GM20000 (cell line): ENCODE measurements at regions not wholly inside any gene's neighbourhood (a gene's known extent, or its start where the extent isn't known, plus 50 kb on each side); places are given as distances from the start of the nearest gene placed in this dataset.

Experiments
- DNase-seq: peaks from one replicate; pipeline ENCODE4 v3.0.0; 2012; ENCODE audit warnings: low spot score
- CTCF ChIP-seq: IDR thresholded peaks from 2 replicates; pipeline ENCODE4 v1.5.1; 2012; ENCODE audit warnings: mild to moderate bottlenecking, control low read depth; ENCODE audit errors: extremely low read depth, missing control alignments

- no peak for DNase-seq
- no peak for TF ChIP-seq CTCF
Observed at GRCh38 chr7:16129431-16130110, 291.8 kb downstream of the CRPPA start.

DNA sequence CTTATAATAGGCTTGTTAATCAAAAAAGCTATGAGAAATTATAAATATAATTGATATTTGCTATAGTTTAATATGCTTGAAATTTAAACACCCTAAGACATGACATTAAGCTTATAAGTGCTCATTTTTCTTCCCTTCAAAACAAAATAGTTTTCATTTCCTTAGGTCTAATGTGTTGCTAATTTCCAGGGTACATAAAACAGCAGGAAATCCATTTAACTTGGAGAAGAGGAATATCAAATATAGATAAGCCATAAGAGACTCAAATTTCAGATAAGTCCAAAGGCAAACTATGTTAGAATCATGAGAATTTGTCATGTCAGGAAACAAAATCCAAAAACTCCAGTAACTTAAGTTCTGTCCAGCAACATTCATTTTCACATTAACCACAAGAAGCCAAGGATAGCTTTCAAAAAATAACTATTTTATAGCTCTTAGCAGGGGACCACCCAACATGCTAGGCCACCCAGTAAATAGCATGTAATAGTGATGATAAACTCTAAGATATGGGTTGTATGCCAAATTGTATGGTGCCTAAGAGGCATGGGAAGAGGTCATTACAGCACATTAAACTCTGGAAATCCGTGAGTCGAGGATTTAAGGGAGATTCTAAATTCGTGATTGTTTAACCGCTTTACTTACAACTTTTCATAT lies 298.1 kb downstream of the CRPPA start:
- no peak for TF ChIP-seq CTCF
- DNase-seq, result no peak

DNA sequence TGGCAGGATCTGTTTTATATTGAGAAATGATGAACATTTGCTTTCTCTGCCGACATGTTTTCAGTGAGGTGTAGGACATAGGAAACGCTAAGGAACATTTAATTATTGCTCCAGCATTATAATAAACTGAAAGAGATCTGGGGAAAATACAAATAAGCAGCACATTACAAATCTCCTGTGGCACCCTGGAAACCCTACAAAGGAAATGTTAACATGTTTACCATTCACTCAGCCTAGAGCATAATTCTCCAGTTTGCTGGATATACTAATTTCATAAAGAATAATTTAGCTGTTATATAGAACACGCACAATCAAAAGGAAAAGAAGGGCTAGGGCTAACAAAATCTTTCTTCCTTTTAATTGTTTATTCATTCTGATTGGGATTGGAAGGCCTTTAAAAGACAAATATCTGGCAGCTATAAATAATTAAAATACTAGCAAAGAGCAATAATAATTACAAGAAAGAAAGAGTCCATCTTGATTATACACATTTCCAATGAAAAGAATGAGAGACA lies 299.4 kb downstream of the CRPPA start:
- DNase-seq, result no peak
- no peak for TF ChIP-seq CTCF

GRCh38 chr7:16115374-16115773 lies 306.0 kb downstream of the CRPPA start:
- no peak for TF ChIP-seq CTCF
- no peak for DNase-seq

DNA sequence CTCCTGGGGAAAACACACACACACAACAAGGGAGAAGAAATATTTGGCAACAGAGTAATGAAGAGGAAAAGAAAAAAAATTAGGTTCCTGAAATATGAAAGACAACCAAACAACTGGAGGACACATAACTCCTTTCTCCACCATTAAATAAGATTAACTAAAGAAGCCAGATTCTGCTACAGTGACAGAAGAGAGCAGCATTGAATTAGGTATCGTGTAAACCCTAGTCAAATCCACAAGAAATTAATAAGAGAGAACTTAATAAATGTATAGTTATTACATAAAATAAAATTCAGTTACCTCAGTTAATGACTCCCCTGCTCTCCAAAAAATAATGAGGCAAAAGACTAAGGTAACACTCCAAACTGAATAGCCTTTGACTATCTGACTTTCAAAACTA lies 306.7 kb downstream of the CRPPA start:
- TF ChIP-seq CTCF, result no peak

GRCh38 chr7:16114071-16114470 lies 307.3 kb downstream of the CRPPA start:
- no peak for DNase-seq
- no peak for TF ChIP-seq CTCF

More for the DNA sequence above, 306.7 kb downstream of the CRPPA start:
- no peak for DNase-seq

DNA sequence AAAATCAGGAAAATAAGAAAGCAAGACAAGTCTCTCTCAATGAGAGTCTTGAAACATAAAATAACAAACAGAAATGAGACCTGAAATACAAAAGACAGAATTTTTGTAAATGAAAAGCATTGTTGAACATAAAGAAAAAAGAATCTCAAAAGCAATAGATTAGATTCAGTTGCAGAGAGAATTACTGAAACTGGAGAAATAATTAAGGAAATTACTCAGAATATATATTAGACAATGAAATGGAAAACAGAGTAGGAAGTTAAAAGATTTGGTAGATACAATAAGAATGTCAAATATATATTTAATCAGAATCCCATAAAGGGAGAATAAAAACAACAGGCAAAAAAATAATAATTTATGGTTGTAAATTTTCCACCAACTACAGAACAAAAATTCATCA lies 308.3 kb downstream of the CRPPA start:
- DNase-seq, result no peak
- no peak for TF ChIP-seq CTCF
